Calu3 (cell line): ENCODE measurements at regions not wholly inside any gene's neighbourhood (a gene's known extent, or its start where the extent isn't known, plus 50 kb on each side); places are given as distances from the start of the nearest gene placed in this dataset.

Experiments used
- BruUV-seq: library from RNA; stranded (reverse); fragments of 400-500 nt; replicated peaks from 2 replicates; lab custom pipeline; 2021; lab: Mats Ljungman, UMichigan
- CTCF ChIA-PET: fragments of 300-600 bp; sonication (Branson Sonifier 250); formaldehyde crosslinking; loops from one replicate; lab custom pipeline; 2022; ENCODE audit warnings: antibody characterized with exemption; lab: Charles Lee
- DNase-seq: peaks from one replicate; pipeline ENCODE4 v3.0.0; 2022
- H3K27ac Mint-ChIP-seq: one replicate; pipeline ENCODE4 v1.8.0; 2022; ENCODE audit warnings: mixed read lengths; ENCODE audit not compliant: unreplicated experiment
- H3K27me3 Mint-ChIP-seq: one replicate; pipeline ENCODE4 v1.8.0; 2022; ENCODE audit warnings: mixed read lengths; ENCODE audit not compliant: unreplicated experiment
- H3K36me3 Mint-ChIP-seq: one replicate; pipeline ENCODE4 v1.8.0; 2022; ENCODE audit warnings: mild to moderate bottlenecking, moderate library complexity, mixed read lengths; ENCODE audit not compliant: insufficient read depth, unreplicated experiment
- H3K4me1 Mint-ChIP-seq: one replicate; pipeline ENCODE4 v1.8.0; 2022; ENCODE audit warnings: mild to moderate bottlenecking, low read depth, mixed read lengths; ENCODE audit not compliant: unreplicated experiment
- H3K4me3 Mint-ChIP-seq: one replicate; pipeline ENCODE4 v1.8.0; 2022; ENCODE audit warnings: mild to moderate bottlenecking, low read depth, moderate library complexity, mixed read lengths; ENCODE audit not compliant: unreplicated experiment
- H3K9me3 Mint-ChIP-seq: one replicate; pipeline ENCODE4 v1.8.0; 2022; ENCODE audit warnings: low read depth, mixed read lengths; ENCODE audit not compliant: unreplicated experiment
- intact Hi-C: fragments of 100-400 bp; cut with micrococcal nuclease; formaldehyde crosslinking; loops from one replicate; pipeline ENCODE4 v1.10.0; 2022; ENCODE audit not compliant: unreplicated experiment
- TF ChIP-seq, protein P1 (sequence below): fragments of 200-600 bp; IDR thresholded peaks from one replicate; pipeline ENCODE4 v1.8.0; 2022; ENCODE audit warnings: antibody characterized with exemption; ENCODE audit not compliant: unreplicated experiment

DNA sequence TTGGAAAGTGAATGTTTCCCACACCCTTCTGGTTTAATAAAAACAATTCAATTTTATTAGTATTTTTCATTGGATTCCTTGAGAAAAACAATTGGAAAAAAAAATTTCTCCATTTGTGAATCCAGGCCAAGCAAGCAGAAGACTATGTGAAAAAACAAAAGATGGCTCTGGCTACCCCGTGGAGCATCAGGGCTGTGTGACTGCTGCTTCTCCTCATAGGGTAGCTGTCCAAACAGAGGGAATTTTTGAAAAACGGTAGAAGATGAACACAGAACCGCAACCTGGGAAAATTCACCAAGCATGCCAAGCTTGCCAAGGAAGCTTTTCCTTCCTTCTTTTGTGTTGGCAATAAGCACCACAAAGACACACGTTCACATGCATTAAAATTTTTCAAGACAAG lies 71.3 kb upstream of the ACVR2A start:
- Mint-ChIP-seq H3K9me3 (no peaks in the 10 kb centered on the region), H3K27ac (no peak overlapping the region), H3K4me1 (peaks cover 9% of the 10 kb centered on the region), H3K27me3 (no peaks in the 10 kb centered on the region), H3K36me3 (no peaks in the 10 kb centered on the region), H3K4me3 (no peak overlapping the region)
- no TSS peak for BruUV-seq
- CTCF ChIA-PET, result no interaction called here
- DNase-seq, result no peak
- TF ChIP-seq, protein P1, sequence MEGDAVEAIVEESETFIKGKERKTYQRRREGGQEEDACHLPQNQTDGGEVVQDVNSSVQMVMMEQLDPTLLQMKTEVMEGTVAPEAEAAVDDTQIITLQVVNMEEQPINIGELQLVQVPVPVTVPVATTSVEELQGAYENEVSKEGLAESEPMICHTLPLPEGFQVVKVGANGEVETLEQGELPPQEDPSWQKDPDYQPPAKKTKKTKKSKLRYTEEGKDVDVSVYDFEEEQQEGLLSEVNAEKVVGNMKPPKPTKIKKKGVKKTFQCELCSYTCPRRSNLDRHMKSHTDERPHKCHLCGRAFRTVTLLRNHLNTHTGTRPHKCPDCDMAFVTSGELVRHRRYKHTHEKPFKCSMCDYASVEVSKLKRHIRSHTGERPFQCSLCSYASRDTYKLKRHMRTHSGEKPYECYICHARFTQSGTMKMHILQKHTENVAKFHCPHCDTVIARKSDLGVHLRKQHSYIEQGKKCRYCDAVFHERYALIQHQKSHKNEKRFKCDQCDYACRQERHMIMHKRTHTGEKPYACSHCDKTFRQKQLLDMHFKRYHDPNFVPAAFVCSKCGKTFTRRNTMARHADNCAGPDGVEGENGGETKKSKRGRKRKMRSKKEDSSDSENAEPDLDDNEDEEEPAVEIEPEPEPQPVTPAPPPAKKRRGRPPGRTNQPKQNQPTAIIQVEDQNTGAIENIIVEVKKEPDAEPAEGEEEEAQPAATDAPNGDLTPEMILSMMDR, result no peak
- intact Hi-C loops, result no loop called here

DNA sequence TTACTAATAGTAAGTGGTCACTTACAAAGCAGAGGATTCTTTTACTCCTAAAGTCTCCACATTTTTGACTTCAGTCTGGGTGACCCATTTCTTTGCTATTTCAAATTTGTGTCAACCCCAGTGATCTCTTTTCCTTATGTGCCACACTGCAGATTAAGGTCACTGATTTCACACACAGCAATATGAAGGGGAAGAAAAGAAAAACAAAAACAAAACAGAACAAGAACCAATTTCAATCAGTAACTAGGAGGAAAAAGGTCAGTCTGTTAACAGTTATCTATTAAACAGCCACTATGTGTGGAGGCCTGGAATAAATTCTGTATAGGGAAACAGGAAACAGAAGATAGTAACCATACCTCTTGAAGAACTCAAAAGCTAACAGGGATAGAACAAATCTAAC lies 72.0 kb upstream of the ACVR2A start:
- H3K36me3 Mint-ChIP-seq, result no peaks in the 10 kb centered on the region

DNA sequence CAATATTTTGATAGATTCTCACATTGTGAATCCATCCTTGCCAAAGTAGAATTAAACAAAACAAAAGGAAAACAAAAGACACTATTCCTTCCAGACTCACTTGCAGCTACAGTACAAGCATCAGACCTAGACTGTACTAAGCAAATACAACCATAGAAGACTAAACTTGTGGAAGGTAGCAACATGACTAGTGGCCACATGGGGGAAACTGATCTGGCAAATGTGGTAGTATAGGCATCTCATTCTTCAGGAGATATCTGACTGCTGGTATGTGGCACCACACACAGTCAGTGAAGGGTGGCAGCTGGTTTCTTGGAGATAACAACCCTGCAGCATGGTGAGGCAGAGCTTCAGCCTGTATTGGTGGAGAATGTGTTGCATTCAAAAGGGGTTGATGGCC lies 81.0 kb upstream of the ACVR2A start:
- Mint-ChIP-seq H3K4me3 (no peak overlapping the region), H3K9me3 (no peaks in the 10 kb centered on the region), H3K36me3 (no peaks in the 10 kb centered on the region), H3K27me3 (no peaks in the 10 kb centered on the region), H3K27ac (no peak overlapping the region), H3K4me1 (no peaks in the 10 kb centered on the region)
- CTCF ChIA-PET, result no interaction called here
- no peak for DNase-seq
- TF ChIP-seq, protein P1, result no peak
- BruUV-seq, result no TSS peak
- intact Hi-C loops, result no loop called here

More for the DNA sequence above, 72.0 kb upstream of the ACVR2A start:
- no TSS peak for BruUV-seq
- intact Hi-C loops, result no loop called here
- H3K9me3 Mint-ChIP-seq, result no peaks in the 10 kb centered on the region
- no peak overlapping the region for H3K4me3 Mint-ChIP-seq
- CTCF ChIA-PET, result no interaction called here
- DNase-seq, result no peak
- peaks cover 9% of the 10 kb centered on the region for H3K4me1 Mint-ChIP-seq
- peak overlapping the region; percentile 13 for H3K27ac Mint-ChIP-seq
- TF ChIP-seq, protein P1, result no peak
- H3K27me3 Mint-ChIP-seq, result no peaks in the 10 kb centered on the region

DNA sequence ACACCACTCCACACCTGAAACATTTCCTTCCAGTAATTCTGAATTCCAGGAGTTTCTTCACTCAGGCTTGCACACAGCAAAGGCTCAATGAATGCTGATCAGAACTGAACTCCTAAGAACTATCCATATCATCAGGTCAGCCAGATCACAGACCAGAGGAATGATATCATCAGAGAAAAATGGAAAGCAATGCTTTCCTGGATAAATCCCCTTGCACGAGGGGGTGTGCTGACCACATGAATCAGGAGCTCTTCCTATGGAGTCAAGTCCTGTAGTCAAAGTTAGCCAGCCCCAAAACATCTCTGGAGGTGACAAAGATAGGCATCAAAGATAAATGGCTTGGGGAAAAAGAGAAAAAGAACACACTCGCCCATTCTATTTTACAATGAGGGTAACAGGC lies 83.8 kb upstream of the ACVR2A start:
- no peaks in the 10 kb centered on the region for H3K9me3 Mint-ChIP-seq
- H3K27ac Mint-ChIP-seq, result no peak overlapping the region
- H3K36me3 Mint-ChIP-seq, result no peaks in the 10 kb centered on the region
- DNase-seq, result no peak
- H3K4me3 Mint-ChIP-seq, result no peak overlapping the region
- no TSS peak for BruUV-seq
- TF ChIP-seq, protein P1, result no peak
- no peaks in the 10 kb centered on the region for H3K4me1 Mint-ChIP-seq
- intact Hi-C loops, result no loop called here
- H3K27me3 Mint-ChIP-seq, result no peaks in the 10 kb centered on the region
- CTCF ChIA-PET, result no interaction called here

DNA sequence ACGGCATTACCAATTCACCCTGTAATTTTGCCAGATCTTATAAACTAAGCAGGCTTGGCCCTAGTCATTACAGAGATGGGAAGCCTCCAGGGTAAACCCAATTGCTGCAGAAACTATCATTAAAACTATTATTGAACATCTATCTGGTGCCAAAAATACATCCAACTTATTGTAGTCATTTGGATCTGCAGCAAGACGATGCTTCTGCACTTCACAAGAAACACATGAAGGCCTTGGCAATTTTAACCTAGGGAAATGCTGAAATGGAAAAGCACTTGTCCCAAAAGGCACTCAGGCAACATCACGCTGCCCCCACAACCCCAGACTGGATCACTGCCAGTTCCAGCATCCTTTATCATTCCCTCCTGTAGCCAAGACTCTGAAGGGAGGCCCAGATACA lies 85.3 kb upstream of the ACVR2A start:
- intact Hi-C loops, result no loop called here

More for the DNA sequence above, 85.3 kb upstream of the ACVR2A start:
- Mint-ChIP-seq H3K4me1 (no peaks in the 10 kb centered on the region), H3K27me3 (no peaks in the 10 kb centered on the region), H3K36me3 (no peaks in the 10 kb centered on the region), H3K27ac (no peak overlapping the region), H3K4me3 (no peak overlapping the region), H3K9me3 (no peaks in the 10 kb centered on the region)
- DNase-seq, result no peak
- TF ChIP-seq, protein P1, result no peak
- CTCF ChIA-PET, result no interaction called here
- BruUV-seq, result no TSS peak
